Activated T-helper 17 cell treated with anti-CD3 and anti-CD28 coated beads, Interleukin-2, amount 50 U/mL, for 72 hours (primary cell): ENCODE measurements at regions not wholly inside any gene's neighbourhood (a gene's known extent, or its start where the extent isn't known, plus 50 kb on each side); places are given as distances from the start of the nearest gene placed in this dataset.
"Not testable (repeated sequence)": the region's sequence is repeated elsewhere in the genome, so short reads cannot be mapped to it uniquely, and the experiment has no call there.

Experiments used
- ATAC-seq: fragments of 150-1000 bp; cut with Tn5 transposase; replicated peaks from 2 replicates; pipeline ENCODE4 v1.10.0; 2021; ENCODE audit warnings: mild to moderate bottlenecking, moderate library complexity
- H3K27ac Mint-ChIP-seq: one replicate; pipeline ENCODE4 v1.8.0; 2022; ENCODE audit warnings: mixed read lengths
- H3K27me3 Mint-ChIP-seq: one replicate; pipeline ENCODE4 v1.8.0; 2022; ENCODE audit warnings: mixed read lengths
- H3K36me3 Mint-ChIP-seq: one replicate; pipeline ENCODE4 v1.8.0; 2022; ENCODE audit warnings: low read depth, mild to moderate bottlenecking, mixed read lengths
- H3K4me1 Mint-ChIP-seq: one replicate; pipeline ENCODE4 v1.8.0; 2022; ENCODE audit warnings: mixed read lengths
- H3K4me3 Mint-ChIP-seq: one replicate; pipeline ENCODE4 v1.8.0; 2022; ENCODE audit warnings: mild to moderate bottlenecking, mixed read lengths
- H3K9me3 Mint-ChIP-seq: one replicate; pipeline ENCODE4 v1.8.0; 2022; ENCODE audit warnings: mixed read lengths

DNA sequence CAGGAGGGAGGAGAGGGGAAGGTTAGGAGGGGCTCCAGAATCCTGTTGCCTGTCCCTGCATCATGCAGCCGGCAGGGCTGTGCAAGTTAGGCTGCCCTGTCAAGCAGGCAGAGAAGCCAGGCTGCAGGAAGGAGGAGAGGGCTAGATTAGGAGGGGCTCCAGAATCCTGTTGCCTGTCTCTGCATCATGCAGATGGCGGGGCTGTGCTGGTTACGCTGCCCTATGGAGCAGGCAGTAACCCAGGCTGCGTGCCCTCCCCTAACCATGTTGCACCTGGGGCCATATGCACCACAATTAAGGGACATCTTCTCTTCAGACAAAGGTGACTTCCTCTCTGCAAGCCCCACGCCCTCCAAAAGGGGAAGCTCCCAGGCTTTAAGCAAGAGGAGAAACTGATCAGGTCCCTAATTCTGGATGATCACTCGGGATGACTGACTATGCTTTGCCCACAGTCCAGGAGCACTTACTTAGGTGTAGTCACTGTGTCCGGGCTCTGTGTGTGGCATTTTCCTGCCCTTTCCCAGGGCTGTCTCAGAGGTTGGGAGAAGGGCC lies 457.4 kb downstream of the SETD4 start:
- H3K9me3 Mint-ChIP-seq = no peaks in the 10 kb centered on the region
- H3K4me1 Mint-ChIP-seq = no peaks in the 10 kb centered on the region
- H3K4me3 Mint-ChIP-seq = no peak overlapping the region
- peaks cover 15% of the 10 kb centered on the region for H3K27me3 Mint-ChIP-seq
- ATAC-seq = no peak
- no peaks in the 10 kb centered on the region for H3K36me3 Mint-ChIP-seq
- H3K27ac Mint-ChIP-seq = no peak overlapping the region

DNA sequence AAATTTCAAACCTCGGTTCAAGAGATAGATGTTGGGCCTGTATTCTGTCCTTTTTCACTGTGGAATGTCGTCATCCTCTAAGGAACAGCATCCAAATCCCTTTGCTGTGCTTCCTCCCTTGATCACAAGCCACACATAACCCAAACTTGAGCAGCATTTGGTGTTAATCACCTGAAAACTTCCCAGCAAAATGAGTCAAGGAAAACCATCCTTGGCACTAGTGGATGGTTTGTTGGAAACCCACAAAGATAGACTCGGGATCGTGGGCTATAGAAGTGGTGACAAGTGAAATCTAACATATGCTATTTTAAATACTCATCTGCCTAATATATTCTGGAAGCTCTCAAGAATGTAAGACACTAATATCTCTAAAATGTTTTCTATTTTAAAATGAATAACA lies 459.1 kb downstream of the SETD4 start:
- H3K4me3 Mint-ChIP-seq = no peak overlapping the region
- H3K36me3 Mint-ChIP-seq = no peaks in the 10 kb centered on the region
- no peaks in the 10 kb centered on the region for H3K9me3 Mint-ChIP-seq
- no peaks in the 10 kb centered on the region for H3K4me1 Mint-ChIP-seq
- peaks cover 15% of the 10 kb centered on the region for H3K27me3 Mint-ChIP-seq
- no peak overlapping the region for H3K27ac Mint-ChIP-seq
- no peak for ATAC-seq

DNA sequence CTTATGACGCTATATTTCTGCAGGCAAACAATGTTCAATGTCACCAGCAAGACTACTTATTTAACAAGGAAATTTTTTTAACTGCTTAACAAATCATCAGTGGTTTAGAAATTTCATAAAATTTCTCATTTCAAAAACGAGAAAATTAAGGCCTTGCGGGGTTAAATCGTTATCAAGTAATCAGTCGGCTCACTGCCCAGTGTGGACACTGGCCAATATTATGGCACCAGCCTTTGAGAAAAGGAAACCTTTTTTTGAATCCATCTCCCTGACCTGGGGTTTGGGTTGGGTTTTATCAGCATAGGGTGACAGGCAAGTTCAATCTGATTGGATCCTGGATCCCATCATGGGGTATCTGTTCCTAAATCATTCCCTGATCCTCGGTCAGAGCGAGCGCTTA lies 461.2 kb downstream of the SETD4 start:
- Mint-ChIP-seq H3K27me3 (peaks cover 16% of the 10 kb centered on the region), H3K4me3 (no peak overlapping the region), H3K4me1 (peaks cover 4% of the 10 kb centered on the region), H3K27ac (no peak overlapping the region), H3K36me3 (no peaks in the 10 kb centered on the region), H3K9me3 (peaks cover 4% of the 10 kb centered on the region)
- ATAC-seq = no peak

DNA sequence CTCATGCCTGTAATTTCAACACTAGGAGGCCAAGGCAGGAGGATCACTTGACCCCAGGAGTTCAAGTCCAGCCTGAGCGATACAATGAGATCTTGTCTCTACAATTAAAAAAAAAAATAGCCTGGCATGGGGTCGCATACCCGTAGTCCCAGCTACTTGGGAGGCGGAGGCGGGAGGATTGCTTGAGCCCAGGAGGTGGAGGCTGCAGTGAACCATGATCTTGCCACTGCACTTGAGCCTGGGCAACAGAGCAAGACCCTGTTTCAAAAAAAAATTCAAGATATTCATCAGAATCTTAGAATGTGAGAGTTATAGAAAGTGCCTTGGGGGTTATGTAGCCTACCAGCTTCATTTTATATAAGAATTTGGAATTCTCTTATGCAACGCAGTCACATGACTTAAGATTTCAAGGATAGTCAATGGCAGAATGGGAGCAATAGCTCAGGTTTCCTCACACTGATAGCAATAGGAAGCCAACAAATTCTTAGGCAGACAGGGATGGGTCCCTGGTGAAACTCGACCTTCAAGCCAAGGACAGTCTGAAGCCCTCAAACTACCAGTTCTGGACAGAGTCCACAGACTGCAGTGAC lies 462.5 kb downstream of the SETD4 start:
- Mint-ChIP-seq H3K27me3 (peaks cover 22% of the 10 kb centered on the region), H3K36me3 (no peaks in the 10 kb centered on the region), H3K27ac (no peak overlapping the region), H3K4me1 (peaks cover 4% of the 10 kb centered on the region), H3K4me3 (no peak overlapping the region), H3K9me3 (peaks cover 4% of the 10 kb centered on the region)
- no peak for ATAC-seq

DNA sequence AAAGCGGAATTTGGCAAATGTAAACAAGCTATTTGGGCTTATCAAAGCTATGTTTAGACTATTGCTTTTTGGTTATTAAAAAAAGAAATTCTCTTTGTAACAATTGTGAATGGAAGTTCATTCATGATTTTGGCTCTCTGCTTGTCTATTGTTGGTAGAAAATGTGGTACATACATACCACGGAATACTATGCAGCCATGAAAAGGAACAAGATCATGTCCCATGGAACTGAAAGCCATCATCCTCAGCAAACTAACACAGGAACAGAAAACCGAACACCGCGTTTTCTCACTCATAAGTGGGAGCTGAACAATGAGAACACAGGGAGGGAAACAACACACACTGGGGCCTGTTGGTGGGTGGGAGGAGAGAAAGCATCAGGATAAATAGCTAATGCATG lies 465.4 kb downstream of the SETD4 start:
- Mint-ChIP-seq H3K4me3 (no peak overlapping the region), H3K27me3 (peaks cover 15% of the 10 kb centered on the region), H3K9me3 (peaks cover 4% of the 10 kb centered on the region), H3K4me1 (peaks cover 4% of the 10 kb centered on the region), H3K36me3 (no peaks in the 10 kb centered on the region), H3K27ac (no peak overlapping the region)
- ATAC-seq = no peak

DNA sequence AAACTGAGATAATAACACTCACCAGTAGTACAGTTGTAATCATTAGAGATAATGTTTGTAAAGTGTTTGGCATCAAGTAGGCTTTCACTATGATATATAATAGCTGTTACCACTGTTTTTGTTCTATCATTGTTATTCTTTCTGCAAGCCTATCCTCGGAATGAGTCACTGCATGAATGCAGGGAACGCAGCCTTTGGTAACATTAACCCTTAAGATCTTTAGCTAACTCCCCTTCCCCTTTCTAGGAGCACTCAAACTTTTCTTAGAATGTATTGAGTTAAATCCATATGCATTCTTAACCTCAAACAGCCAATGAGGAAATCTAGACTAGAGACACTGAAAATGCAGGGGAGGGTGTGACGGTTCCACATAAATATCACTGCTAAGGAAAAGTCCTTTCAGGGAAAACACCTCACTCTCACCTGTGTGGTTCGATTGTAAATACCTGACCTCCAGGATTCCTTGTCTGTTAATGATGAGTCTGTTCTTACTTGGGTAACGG lies 467.3 kb downstream of the SETD4 start:
- Mint-ChIP-seq H3K4me1 (peaks cover 5% of the 10 kb centered on the region), H3K4me3 (no peak overlapping the region), H3K9me3 (peaks cover 4% of the 10 kb centered on the region), H3K36me3 (no peaks in the 10 kb centered on the region), H3K27ac (no peak overlapping the region), H3K27me3 (peaks cover 22% of the 10 kb centered on the region)
- no peak for ATAC-seq

DNA sequence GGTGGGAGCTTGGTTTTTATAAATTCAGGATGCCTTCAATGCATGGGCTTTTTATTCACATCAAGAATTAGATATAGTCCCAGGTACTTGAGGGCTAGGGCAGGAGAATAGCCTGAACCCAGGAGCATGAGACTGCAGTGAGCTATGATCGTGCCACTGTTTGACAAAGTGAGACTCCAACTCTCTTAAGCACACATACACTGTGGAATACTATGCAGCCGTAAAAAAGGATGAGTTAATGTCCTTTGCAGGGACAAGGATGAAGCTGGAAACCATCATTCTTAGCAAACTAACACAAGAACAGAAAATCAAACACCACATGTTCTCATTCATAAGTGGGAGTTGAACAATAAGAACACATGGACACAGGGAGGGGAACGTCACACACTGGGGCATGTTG lies 470.0 kb downstream of the SETD4 start:
- H3K9me3 Mint-ChIP-seq, ATAC-seq: not testable (repeated sequence)

DNA sequence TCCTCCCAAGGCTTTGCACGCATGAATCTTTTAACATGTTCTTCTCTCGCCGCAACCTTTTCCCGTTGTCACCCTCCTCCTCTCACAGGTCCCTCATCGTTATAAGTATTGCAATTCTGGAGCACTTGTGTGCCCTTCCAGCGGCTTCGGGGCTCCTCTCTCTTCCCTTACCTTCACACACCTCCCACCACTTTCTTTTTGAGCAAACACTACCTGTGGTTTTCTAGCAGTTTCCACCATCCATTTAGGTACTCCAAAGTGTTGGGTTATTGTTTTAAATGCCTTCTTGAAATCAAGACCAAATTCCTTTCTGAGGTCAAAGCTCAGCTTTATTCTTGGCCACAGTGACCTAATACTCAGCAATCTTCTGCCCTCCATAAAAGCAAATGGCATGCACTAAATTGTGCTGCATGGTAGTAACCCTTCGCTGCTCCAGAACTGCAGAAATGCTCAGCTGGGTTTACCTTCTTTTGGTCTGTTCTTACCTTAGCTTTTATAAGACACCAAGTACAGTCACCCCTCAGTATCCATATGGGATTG lies 472.4 kb downstream of the SETD4 start:
- Mint-ChIP-seq H3K36me3 (no peaks in the 10 kb centered on the region), H3K9me3 (no peaks in the 10 kb centered on the region)

More for the DNA sequence above, 470.0 kb downstream of the SETD4 start:
- H3K4me3 Mint-ChIP-seq, H3K27ac Mint-ChIP-seq, H3K4me1 Mint-ChIP-seq, H3K36me3 Mint-ChIP-seq: not testable (repeated sequence)
- H3K27me3 Mint-ChIP-seq = peaks cover 30% of the 10 kb centered on the region

DNA sequence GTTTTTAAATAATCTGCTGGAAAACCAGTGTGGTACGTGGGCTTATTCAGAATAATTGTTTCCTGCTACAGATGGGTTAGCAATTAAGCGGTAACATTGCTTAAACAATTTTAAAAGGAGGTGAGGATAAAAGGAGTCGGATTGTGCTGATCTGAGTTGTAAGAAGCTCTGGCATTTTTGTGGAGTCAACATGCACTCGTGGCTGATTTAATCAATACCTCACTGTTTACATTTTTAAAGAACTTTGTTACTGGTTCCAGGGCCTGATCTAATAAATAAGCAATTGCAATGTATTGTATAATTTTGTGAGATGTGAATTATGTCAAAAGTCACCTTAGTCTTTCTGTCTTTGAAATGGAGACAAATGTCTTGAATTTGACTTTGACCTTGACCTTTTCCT lies 474.0 kb downstream of the SETD4 start:
- Mint-ChIP-seq H3K27ac (no peak overlapping the region), H3K27me3 (peaks cover 29% of the 10 kb centered on the region), H3K4me1 (peaks cover 6% of the 10 kb centered on the region), H3K4me3 (no peak overlapping the region), H3K9me3 (no peaks in the 10 kb centered on the region), H3K36me3 (no peaks in the 10 kb centered on the region)
- ATAC-seq = no peak

More for the DNA sequence above, 472.4 kb downstream of the SETD4 start:
- Mint-ChIP-seq H3K27me3 (peaks cover 26% of the 10 kb centered on the region), H3K4me1 (peaks cover 6% of the 10 kb centered on the region), H3K4me3 (no peak overlapping the region), H3K27ac (no peak overlapping the region)
- ATAC-seq = peak; percentile 58

DNA sequence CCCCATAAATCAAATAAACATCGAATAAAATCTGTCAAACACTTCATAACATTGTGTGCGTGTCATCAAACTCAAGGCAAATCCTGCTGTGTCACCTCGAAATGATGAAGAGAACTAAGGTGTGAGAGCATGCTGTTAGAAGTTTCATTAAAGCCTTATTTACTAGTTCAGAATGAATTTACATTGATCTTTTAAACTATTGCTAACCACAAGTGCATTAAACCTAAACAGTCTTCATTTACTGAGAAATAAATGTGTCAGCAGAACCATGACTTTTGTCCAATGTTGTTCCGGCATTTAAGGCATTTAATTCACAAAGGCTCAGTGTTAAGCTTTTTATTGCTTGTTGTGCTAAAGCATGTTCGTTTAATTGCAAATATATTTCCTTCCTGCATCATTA lies 474.4 kb downstream of the SETD4 start:
- no peak overlapping the region for H3K4me3 Mint-ChIP-seq
- H3K4me1 Mint-ChIP-seq = peaks cover 6% of the 10 kb centered on the region
- H3K27ac Mint-ChIP-seq = no peak overlapping the region
- H3K36me3 Mint-ChIP-seq = no peaks in the 10 kb centered on the region
- peaks cover 33% of the 10 kb centered on the region for H3K27me3 Mint-ChIP-seq
- H3K9me3 Mint-ChIP-seq = no peaks in the 10 kb centered on the region
- no peak for ATAC-seq

DNA sequence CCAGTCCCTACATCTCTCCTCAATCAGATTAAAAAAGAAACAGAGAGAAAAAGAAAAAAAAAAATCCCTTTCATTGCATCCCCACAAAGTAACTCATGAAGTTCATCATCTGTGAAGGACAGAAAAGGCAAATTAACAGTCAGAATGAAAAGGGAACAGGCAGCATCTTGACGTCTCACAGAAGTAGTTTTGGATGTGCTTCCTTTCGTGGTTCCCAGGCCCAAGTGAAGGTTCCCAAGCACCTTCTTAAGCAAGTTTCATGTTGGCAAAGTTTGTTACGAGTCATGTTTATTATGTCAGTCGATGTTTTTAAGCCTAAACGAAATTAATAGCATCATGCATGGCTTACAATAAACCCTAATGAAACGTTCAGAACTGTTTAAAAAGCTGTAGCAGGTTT lies 475.2 kb downstream of the SETD4 start:
- no peak overlapping the region for H3K4me3 Mint-ChIP-seq
- H3K27ac Mint-ChIP-seq = no peak overlapping the region
- H3K9me3 Mint-ChIP-seq = no peaks in the 10 kb centered on the region
- peaks cover 35% of the 10 kb centered on the region for H3K27me3 Mint-ChIP-seq
- peaks cover 6% of the 10 kb centered on the region for H3K4me1 Mint-ChIP-seq
- ATAC-seq = no peak
- no peaks in the 10 kb centered on the region for H3K36me3 Mint-ChIP-seq

DNA sequence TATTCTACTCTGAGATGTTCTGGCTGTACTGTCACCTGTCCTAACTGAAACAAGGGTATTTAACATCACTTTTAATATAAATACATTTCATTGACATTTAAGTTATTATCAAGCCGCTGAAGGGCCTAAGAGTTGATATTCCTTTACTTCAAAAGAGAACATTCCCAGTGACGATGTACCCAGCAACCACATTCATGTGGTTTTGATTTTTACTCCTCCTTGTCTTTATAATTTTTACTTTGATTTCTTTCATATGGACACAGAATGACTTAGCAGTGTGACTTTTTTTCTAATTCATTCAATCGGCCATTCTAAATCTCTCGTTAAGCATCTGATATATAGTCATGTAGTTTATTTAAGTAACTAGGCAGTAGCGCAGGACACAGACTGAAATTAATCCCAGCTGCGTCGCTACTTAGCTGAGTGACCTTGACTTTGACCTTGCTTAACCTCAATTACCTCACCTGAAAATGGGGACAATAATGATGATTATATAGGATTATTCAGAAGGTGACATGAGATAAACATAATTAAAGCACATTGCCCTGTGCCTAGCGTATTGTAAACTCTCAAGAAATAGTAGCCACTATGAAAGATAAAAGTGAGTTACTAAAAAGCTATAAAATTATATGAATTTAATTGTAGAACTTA lies 476.6 kb downstream of the SETD4 start:
- peaks cover 20% of the 10 kb centered on the region for H3K4me1 Mint-ChIP-seq
- no peak for ATAC-seq
- no peaks in the 10 kb centered on the region for H3K9me3 Mint-ChIP-seq

DNA sequence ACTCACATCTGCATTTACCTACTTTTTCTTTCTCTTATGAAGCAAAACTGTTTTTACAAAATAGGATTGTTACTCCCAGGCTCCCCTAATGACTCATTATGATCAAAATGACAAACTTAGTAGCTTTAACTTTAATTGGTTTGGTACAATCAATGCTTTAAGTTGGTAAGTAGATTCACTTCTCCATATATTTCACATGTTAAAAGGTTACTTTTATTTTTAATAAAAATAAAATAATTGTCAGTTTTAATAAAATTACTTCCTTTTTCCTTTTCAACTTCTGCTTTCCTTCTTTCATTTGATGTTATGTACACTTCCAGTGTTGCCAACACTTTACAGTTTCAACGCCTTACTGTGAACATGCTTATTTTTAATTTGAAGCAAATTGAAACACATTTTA lies 477.6 kb downstream of the SETD4 start:
- peaks cover 19% of the 10 kb centered on the region for H3K4me1 Mint-ChIP-seq
- ATAC-seq = peak; percentile 10

More for the DNA sequence above, 476.6 kb downstream of the SETD4 start:
- Mint-ChIP-seq H3K36me3 (no peaks in the 10 kb centered on the region), H3K27me3 (peaks cover 29% of the 10 kb centered on the region), H3K4me3 (no peak overlapping the region), H3K27ac (no peak overlapping the region)

DNA sequence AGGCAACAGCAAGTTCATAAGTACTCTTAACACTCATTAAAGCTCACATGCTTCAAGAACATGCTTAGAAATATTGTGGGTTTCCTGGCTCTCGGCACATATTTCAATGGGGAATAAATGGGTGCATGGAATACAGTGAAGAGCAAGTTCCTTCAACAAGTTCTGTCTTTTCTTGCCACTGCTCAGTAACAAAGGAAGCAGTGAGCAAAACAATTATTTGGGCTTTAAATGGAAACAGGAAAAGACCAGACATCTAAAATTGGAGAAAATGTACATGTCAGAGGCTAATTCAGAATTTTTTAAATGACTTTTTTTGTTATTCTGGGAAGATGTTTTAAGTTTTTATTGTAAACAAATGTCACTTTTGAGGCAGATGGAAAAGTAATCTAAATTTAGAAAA lies 478.7 kb downstream of the SETD4 start:
- Mint-ChIP-seq H3K27ac (no peak overlapping the region), H3K9me3 (no peaks in the 10 kb centered on the region), H3K4me3 (no peak overlapping the region), H3K4me1 (peaks cover 17% of the 10 kb centered on the region), H3K27me3 (peaks cover 16% of the 10 kb centered on the region), H3K36me3 (no peaks in the 10 kb centered on the region)
- ATAC-seq = no peak

More for the DNA sequence above, 477.6 kb downstream of the SETD4 start:
- H3K9me3 Mint-ChIP-seq = no peaks in the 10 kb centered on the region
- H3K4me3 Mint-ChIP-seq = no peak overlapping the region
- H3K27me3 Mint-ChIP-seq = peaks cover 24% of the 10 kb centered on the region
- H3K36me3 Mint-ChIP-seq = no peaks in the 10 kb centered on the region
- no peak overlapping the region for H3K27ac Mint-ChIP-seq
